ENCODE measurements at regions not wholly inside any gene's neighbourhood (a gene's known extent, or its start where the extent isn't known, plus 50 kb on each side); places are given as distances from the start of the nearest gene placed in this dataset.
"Not testable (repeated sequence)": the region's sequence is repeated elsewhere in the genome, so short reads cannot be mapped to it uniquely, and the experiment has no call there.

DNA sequence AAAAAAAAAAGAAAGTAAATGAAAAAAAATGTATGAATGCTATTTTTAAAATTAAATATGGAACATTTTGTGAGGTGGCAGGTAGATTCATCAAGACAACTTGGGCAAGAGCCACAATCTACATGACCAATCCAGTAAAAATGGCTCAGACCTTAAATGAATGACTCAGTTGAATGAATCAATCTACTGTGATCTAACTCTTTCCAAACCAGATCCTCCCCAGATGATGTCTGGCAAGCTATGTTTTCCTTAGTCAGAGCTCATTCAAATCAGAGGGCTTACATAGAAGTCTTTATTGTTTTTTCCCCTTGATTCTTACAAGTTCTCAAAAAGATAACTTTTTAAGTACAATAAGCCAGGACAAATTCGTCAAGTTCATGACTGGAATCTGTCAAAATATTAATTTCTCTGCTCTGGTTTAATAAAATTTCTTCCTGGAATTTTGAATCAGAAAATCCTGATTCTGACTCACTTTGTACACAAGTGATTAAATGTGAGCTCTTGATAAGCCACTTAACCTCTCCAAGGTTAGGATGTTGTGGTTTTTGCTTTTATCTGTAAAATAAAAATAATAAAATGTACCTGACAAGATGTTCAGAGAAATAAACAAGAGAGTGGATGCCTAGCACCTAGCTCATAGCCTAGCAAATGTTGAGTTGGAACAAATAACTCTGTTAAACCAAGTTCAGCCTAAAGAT, 105.6 kb upstream of the SMIM31 start:
- DNase-seq, result no peak

DNA sequence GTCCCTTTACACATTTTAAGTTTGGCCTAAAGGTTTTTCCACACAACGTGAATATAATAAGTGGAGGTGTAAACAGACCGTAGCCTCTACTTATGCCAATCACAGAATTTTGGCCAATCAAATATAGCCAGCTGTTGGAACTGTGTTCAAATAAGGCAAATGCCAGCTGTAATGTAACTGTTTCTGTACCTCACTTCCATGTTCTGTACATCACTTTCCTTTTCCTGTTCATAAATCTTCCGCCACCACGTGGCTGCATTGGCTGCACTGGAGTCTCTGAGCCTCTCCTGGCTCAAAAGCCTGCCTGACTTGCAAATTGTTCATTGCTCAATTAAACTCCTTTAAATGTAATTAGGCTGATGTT, 105.1 kb upstream of the SMIM31 start:
- DNase-seq, result no peak

DNA sequence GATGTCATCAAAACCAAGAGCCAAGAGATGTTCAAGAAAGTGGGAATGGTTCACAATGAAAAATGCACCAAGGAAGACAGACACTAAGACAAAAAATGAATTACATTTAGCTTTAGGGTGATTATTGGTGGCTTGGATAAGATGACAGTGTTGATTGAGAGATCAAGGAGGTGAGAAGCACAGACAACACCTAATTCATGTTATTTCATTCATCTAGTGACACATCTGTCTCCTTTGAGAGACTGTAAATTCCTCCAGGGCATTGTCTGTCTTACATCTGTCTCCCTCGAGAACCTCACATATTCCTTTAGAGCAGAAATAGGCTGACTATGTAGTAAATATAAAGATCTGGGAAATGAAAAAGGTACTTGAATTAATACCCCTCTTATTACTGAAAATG, 94.2 kb upstream of the SMIM31 start:
- DNase-seq, result no peak

DNA sequence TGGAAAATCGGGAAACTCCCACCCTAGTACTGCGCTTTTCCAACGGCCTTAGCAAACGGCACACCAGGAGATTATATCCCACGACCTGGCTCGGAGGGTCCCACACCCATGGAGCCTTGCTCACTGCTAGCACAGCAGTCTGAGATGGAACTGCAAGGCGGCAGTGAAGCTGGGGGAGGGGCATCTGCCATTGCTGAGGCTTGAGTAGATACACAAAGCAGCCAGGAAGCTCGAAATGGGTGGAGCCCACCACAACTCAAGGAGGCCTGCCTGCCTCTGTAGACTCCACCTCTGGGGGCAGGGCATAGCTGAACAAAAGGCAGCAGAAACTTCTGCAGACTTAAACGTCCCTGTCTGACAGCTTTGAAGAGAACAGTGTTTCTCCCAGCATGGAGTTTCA, 77.8 kb upstream of the SMIM31 start:
- DNase-seq, result not testable (repeated sequence)

DNA sequence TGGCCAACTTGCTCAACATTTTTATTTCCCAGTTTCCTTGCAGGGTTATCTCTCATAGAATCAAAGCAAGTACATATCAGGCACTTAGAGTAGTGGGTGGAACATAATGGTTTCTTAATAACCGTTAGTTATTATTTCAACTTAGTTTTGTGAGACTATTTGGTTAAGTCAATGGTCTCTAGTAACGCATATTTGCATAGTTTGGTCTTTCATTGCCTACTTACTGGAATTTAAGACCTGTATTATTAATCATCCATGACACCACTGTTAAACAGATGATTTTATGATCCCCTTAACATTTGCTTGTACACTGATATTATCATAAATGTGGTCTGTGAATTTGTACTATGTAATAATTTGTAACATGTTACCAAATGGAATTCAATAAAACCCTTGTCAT, 70.9 kb upstream of the SMIM31 start:
- DNase-seq, result no peak

DNA sequence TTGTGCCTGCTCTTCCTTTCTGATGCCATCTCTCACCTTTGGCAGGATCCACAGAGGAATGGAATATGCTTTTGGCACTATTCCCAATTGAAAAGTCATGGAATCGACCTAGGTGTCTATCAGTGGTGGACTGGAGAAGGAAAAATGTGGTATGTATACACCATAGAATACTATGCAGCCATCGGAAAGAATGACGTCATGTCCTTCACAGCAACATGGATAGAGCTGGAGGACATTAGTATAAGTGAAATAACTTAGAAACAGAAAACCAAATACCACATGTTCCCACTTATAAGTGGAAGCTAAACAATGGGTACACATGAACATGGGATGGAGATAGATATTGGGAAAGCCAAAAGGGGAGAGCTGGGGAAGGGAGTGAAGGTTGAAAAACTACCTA, 58.3 kb upstream of the SMIM31 start:
- DNase-seq, result no peak

DNA sequence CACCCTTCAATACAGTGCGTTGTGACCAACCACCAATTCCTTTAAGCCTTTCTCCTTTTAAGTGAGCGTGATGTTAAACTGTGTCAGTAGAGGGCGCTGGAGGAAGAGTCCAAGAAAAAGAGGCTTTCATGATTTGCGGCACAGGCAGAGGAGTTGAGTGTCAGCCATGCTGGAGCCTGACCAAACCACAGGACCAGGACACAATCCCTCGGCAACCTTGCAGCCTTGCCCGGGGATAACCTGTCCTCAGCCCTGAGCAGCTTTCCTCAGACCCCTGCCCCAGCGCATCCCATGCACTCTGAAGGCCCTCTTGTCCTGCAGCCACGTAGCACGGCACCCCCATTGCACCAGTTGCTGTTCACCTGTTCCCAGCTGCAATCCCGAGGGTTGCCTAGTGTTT, 53.5 kb upstream of the SMIM31 start:
- DNase-seq, result peak in 5 of 56 donors; percentile 0 to 13 (median 1)

DNA sequence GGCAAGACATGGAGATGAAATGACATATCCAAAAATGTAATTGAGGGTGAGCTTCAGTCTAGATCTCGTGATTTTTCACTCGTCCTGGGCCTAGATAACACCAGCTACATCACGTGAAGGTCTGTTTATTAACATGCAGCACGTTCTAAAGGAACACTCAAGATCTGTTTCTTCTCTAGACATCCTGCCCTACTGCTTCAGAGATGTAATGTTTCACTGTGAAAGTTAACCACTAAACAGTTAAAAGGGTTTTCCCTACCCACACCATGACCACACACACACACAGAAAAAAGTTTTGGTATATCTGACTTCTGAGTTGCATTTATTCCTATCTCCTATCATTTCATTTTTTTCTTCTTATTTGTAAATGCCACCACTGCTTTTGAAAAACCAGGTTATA, 52.3 kb upstream of the SMIM31 start:
- DNase-seq, result no peak

Data from amygdala (tissue), 56 donors.